Right lobe of liver (tissue), 6 donors: ENCODE measurements at regions not wholly inside any gene's neighbourhood (a gene's known extent, or its start where the extent isn't known, plus 50 kb on each side); places are given as distances from the start of the nearest gene placed in this dataset.

ENCODE experiments used
- ATAC-seq, 4 donors: fragments of 200-7000 bp; cut with Tn5 transposase; one replicate each; pipeline ENCODE4 v1.9.1; 2020; ENCODE audit warnings: mild to moderate bottlenecking in 4 of 4, moderate library complexity in 4 of 4
- DNase-seq, 3 donors: peaks; one replicate each; pipeline ENCODE4 v3.0.0-alpha.2; 2020
- H3K27ac ChIP-seq, 3 donors: fragments of 200-600 bp; one replicate each; pipeline ENCODE4 v1.8.0; 2022
- H3K27me3 ChIP-seq, 2 donors: fragments of 200-600 bp; one replicate each; pipeline ENCODE4 v1.8.0; 2022
- H3K36me3 ChIP-seq, 4 donors: fragments of 200-600 bp; sonication (generic) in 1 of 4; one replicate each; pipeline versions ENCODE4 v1.5.1 to v1.8.0; 2017 to 2022; ENCODE audit warnings: control low read depth in 1 of 4
- H3K4me1 ChIP-seq, 4 donors: fragments of 200-600 bp; sonication (generic) in 1 of 4; one replicate each; pipeline versions ENCODE4 v1.5.1 to v1.8.0; 2017 to 2022; ENCODE audit warnings: control low read depth in 1 of 4
- H3K4me3 ChIP-seq, 3 donors: fragments of 200-600 bp; one replicate each; pipeline ENCODE4 v1.8.0; 2022
- H3K9me3 ChIP-seq, 4 donors: fragments of 200-600 bp; sonication (generic) in 1 of 4; one replicate each; pipeline versions ENCODE4 v1.5.1 to v1.8.0; 2017 to 2022; ENCODE audit warnings: control low read depth in 1 of 4
- CTCF ChIP-seq, 4 donors: fragments of 200-600 bp in 3 of 4; fragments of 450-650 bp in 1 of 4; IDR thresholded peaks; one replicate each; pipeline versions ENCODE4 v1.5.1 to v1.8.0; 2016 to 2022; ENCODE audit warnings: antibody characterized with exemption in 4 of 4, mild to moderate bottlenecking in 2 of 4
- POLR2A ChIP-seq: fragments of 450-650 bp; IDR thresholded peaks from one replicate; pipeline ENCODE4 v1.6.1; 2017; ENCODE audit warnings: antibody characterized with exemption, mild to moderate bottlenecking
- WGBS: methylation state at CpG from one replicate; pipeline ENCODE4 v1.1.6; 2018; ENCODE audit warnings: low coverage, low lambda C conversion rate; ENCODE audit not compliant: insufficient coverage; ENCODE audit errors: missing lambda C conversion rate; 5-methylcytosine and 5-hydroxymethylcytosine counted together
- intact Hi-C, 2 donors: fragments of 100-400 bp; cut with DNase I; formaldehyde crosslinking; loops; one replicate each; pipeline versions ENCODE4 v1.11.2 to v1.14.1; 2022
- donor health status: DM: no; HTN: yes; CAD: no.
- donor health status: DM: no; HTN: no; CAD: no.
- donor health status: DM: no; HTN: no; CAD: no.
- donor health status: DM: no; HTN: yes; CAD: no.
- donor health status: DM: no; HTN: yes; CAD: no.

- ATAC-seq: no peak
- TF ChIP-seq CTCF (IDR thresholded peaks at IDR 0.05) (no peak), POLR2A (no peak)
- intact Hi-C loops: no loop called here
- no peaks in the 10 kb centered on the region for H3K36me3 ChIP-seq
- H3K4me3 ChIP-seq: no peak overlapping the region
- no peaks in the 10 kb centered on the region for H3K4me1 ChIP-seq
- no peaks in the 10 kb centered on the region for H3K27me3 ChIP-seq
- WGBS: 49% methylated on average over 6 of the region's 6 CpGs
- no peaks in the 10 kb centered on the region for H3K9me3 ChIP-seq
- no peak for DNase-seq
- H3K27ac ChIP-seq: no peak overlapping the region
These were observed 228.0 kb downstream of the TLE4 start for GRCh38 chr9:79799691-79800335.

GRCh38 chr9:79798450-79798849 lies 226.7 kb downstream of the TLE4 start:
- no peak for TF ChIP-seq POLR2A
- TF ChIP-seq CTCF (IDR thresholded peaks at IDR 0.05): no peak
- Histone ChIP-seq H3K9me3 (no peaks in the 10 kb centered on the region), H3K4me1 (no peaks in the 10 kb centered on the region), H3K36me3 (no peaks in the 10 kb centered on the region), H3K27me3 (no peaks in the 10 kb centered on the region), H3K27ac (no peak overlapping the region), H3K4me3 (no peak overlapping the region)
- ATAC-seq (no peak), DNase-seq (no peak)
- WGBS: 77% methylated on average over 3 of the region's 3 CpGs
- intact Hi-C loops: no loop called here

- ATAC-seq: no peak
- H3K36me3 ChIP-seq: no peaks in the 10 kb centered on the region
- intact Hi-C loops: no loop called here
- TF ChIP-seq CTCF (IDR thresholded peaks at IDR 0.05) (no peak), POLR2A (no peak)
- no peaks in the 10 kb centered on the region for H3K9me3 ChIP-seq
- no peak overlapping the region for H3K4me3 ChIP-seq
- H3K4me1 ChIP-seq: no peaks in the 10 kb centered on the region
- H3K27me3 ChIP-seq: no peaks in the 10 kb centered on the region
- DNase-seq: no peak
- 65% methylated on average over 3 of the region's 3 CpGs for WGBS
- no peak overlapping the region for H3K27ac ChIP-seq
These were observed 224.6 kb downstream of the TLE4 start for GRCh38 chr9:79796411-79796810.

GRCh38 chr9:79788662-79789061 lies 216.9 kb downstream of the TLE4 start:
- Histone ChIP-seq H3K36me3 (no peaks in the 10 kb centered on the region), H3K4me3 (no peak overlapping the region), H3K9me3 (no peaks in the 10 kb centered on the region), H3K4me1 (no peaks in the 10 kb centered on the region), H3K27me3 (no peaks in the 10 kb centered on the region), H3K27ac (no peak overlapping the region)
- 54% methylated on average over 1 of the region's 1 CpG for WGBS
- ATAC-seq (no peak), DNase-seq (no peak)
- TF ChIP-seq CTCF (IDR thresholded peaks at IDR 0.05) (no peak), POLR2A (no peak)
- intact Hi-C loops: no loop called here

GRCh38 chr9:79781263-79781662 lies 209.5 kb downstream of the TLE4 start:
- no peaks in the 10 kb centered on the region for H3K36me3 ChIP-seq
- no peaks in the 10 kb centered on the region for H3K4me1 ChIP-seq
- no peak for TF ChIP-seq CTCF (IDR thresholded peaks at IDR 0.05)
- TF ChIP-seq POLR2A: no peak
- no peak overlapping the region for H3K27ac ChIP-seq
- 91% methylated on average over 4 of the region's 4 CpGs for WGBS
- no peaks in the 10 kb centered on the region for H3K9me3 ChIP-seq
- DNase-seq (no peak), ATAC-seq (no peak)
- no peak overlapping the region for H3K4me3 ChIP-seq
- intact Hi-C loops: no loop called here
- no peaks in the 10 kb centered on the region for H3K27me3 ChIP-seq
